ENCODE measurements at regions not wholly inside any gene's neighbourhood (a gene's known extent, or its start where the extent isn't known, plus 50 kb on each side); places are given as distances from the start of the nearest gene placed in this dataset.
A peak's percentile ranks its signal among the peaks of the same experiment; 100 is the strongest.
"Not testable (repeated sequence)": the region's sequence is repeated elsewhere in the genome, so short reads cannot be mapped to it uniquely, and the experiment has no call there.

DNA sequence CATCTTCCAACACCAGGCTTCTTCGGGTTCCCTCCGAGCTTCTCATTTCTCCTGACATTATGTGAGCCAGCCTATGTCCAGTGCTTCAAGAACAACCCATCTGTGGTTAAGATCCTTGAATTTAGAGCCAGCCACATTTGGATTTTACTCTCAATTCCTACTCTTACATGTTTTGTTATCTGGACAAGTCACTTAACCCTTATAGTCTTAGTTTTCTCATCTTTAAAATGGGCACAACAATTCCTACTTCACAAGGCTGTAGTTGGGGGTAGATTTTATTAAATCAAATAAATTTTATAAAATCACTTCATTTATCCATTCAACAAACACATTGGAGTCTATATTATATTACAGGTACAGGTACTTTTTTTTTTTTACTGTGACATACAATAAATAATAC, 105.5 kb upstream of the SLC38A2 start:
- DNase-seq (ENCODE audit: low spot score in 2 of 2) (no peak), ATAC-seq (replicated peaks; ENCODE audit: extremely low read depth, poor library complexity, severe bottlenecking) (no peak)
- Mint-ChIP-seq H3K9me3 (no peaks in the 10 kb centered on the region), H3K4me1 (no peaks in the 10 kb centered on the region), H3K4me3 (no peak overlapping the region), H3K27ac (ENCODE audit: low read depth) (no peak overlapping the region), H3K36me3 (ENCODE audit: insufficient read depth) (no peaks in the 10 kb centered on the region), H3K27me3 (no peaks in the 10 kb centered on the region)

DNA sequence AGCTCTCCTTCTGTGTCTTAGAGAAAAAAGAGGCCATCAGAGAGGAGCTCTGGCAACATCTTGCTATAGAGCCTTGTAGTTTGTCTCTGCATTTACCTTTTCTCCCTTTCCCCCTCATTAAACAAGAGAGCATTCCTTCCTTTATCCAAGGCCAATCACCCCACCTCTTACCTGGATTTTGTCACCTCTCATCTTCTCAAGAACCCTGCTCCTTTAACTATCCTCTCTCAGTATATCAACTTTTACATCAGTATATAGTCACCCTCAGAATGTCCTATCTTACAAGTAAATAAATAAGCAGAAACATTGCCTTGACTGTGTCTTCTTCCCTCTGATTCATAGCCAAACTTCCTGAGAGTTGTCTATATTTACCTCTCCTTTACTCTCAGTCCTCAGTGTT, 105.0 kb upstream of the SLC38A2 start:
- no peak for DNase-seq (ENCODE audit: low spot score in 2 of 2)
- Mint-ChIP-seq H3K9me3 (no peaks in the 10 kb centered on the region), H3K36me3 (ENCODE audit: insufficient read depth) (no peaks in the 10 kb centered on the region), H3K27ac (ENCODE audit: low read depth) (no peak overlapping the region), H3K4me3 (no peak overlapping the region), H3K4me1 (no peaks in the 10 kb centered on the region), H3K27me3 (no peaks in the 10 kb centered on the region)
- ATAC-seq (replicated peaks; ENCODE audit: extremely low read depth, poor library complexity, severe bottlenecking): no peak

DNA sequence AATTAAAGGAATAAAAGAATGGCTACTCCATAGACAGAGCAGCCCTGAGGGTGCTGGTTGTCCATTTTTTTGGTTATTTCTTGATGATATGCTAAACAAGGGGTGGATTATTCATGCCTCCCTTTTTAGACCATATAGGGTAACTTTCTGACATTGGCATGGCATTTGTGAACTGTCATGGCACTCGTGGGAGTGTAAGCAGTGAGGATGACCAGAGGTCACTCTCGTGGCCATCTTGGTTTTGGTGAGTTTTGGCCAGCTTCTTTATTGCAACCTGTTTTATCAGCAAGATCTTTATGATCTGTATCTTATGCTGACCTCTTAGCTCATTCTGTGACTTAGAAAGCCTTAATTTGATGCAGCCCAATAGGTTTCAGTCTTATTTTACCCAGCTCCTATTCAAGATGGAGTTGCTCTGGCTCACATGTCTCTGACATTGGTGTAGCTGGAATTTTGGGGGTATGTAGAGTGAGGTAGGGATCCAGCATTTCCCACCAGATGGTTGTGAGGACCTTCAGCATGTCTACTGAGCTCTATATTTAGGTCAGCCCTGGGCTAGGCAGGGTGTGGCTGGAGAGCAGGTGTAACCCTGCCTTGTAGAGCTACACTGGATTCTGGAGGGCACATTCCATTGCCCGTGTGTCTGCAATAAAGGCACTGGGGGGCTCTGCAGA, 103.5 kb upstream of the SLC38A2 start:
- DNase-seq (ENCODE audit: low spot score in 2 of 2): no peak
- ATAC-seq (replicated peaks; ENCODE audit: extremely low read depth, poor library complexity, severe bottlenecking): no peak
- Mint-ChIP-seq H3K4me3 (no peak overlapping the region), H3K27ac (ENCODE audit: low read depth) (no peak overlapping the region), H3K9me3 (no peaks in the 10 kb centered on the region), H3K27me3 (no peaks in the 10 kb centered on the region), H3K36me3 (ENCODE audit: insufficient read depth) (no peaks in the 10 kb centered on the region), H3K4me1 (peaks cover 3% of the 10 kb centered on the region)

- DNase-seq (ENCODE audit: low spot score in 2 of 2); H3K4me3 Mint-ChIP-seq; H3K36me3 Mint-ChIP-seq (ENCODE audit: insufficient read depth); H3K27me3 Mint-ChIP-seq; ATAC-seq (replicated peaks; ENCODE audit: extremely low read depth, poor library complexity, severe bottlenecking); H3K27ac Mint-ChIP-seq (ENCODE audit: low read depth); H3K9me3 Mint-ChIP-seq: not testable (repeated sequence)
- H3K4me1 Mint-ChIP-seq: peaks cover 16% of the 10 kb centered on the region
Observed at GRCh38 chr12:46474385-46474784, 101.8 kb upstream of the SLC38A2 start.

DNA sequence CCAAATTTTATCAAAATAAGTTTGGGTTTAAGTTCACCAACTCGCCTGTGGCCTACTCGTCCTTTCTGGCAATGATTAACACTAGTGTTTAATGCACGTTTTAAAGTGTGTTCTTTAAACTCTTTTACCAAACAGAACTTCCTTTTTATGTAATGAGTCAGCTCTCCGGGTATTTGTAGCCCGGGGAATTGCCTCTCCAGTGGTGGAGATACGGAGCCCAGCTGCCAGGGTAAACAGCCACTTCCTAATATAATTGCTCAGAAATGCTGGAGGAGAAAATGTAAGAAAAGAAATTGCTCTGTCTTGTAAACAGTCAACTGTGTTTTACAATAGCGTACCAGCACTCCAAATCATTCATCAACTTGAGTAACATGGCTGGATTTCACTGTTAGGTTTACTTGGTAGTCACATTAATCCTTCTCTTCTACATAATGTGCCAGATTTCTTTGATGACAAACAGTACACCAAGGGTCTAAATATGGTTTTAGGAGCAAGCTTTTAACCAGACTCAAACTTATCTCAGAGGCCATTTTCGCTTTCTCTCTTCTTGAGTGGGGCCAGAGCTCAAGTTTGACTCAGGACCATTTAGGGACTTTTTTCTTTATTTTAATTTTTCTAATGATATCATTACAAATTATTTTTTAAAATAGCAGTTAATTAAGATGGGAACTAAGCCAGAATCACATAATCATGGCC, 101.2 kb upstream of the SLC38A2 start:
- Mint-ChIP-seq H3K9me3 (no peaks in the 10 kb centered on the region), H3K27me3 (no peaks in the 10 kb centered on the region)
- ATAC-seq (replicated peaks; ENCODE audit: extremely low read depth, poor library complexity, severe bottlenecking): no peak

GRCh38 chr12:46472893-46473633, 100.5 kb upstream of the SLC38A2 start:
- H3K27ac Mint-ChIP-seq (ENCODE audit: low read depth): no peak overlapping the region
- ATAC-seq (replicated peaks; ENCODE audit: extremely low read depth, poor library complexity, severe bottlenecking): no peak
- H3K4me3 Mint-ChIP-seq: no peak overlapping the region
- H3K27me3 Mint-ChIP-seq: no peaks in the 10 kb centered on the region
- no peak for DNase-seq (ENCODE audit: low spot score in 2 of 2)
- H3K9me3 Mint-ChIP-seq: no peaks in the 10 kb centered on the region
- no peaks in the 10 kb centered on the region for H3K36me3 Mint-ChIP-seq (ENCODE audit: insufficient read depth)
- peaks cover 16% of the 10 kb centered on the region for H3K4me1 Mint-ChIP-seq

More for the DNA sequence above, 101.2 kb upstream of the SLC38A2 start:
- Mint-ChIP-seq H3K4me1 (peaks cover 16% of the 10 kb centered on the region), H3K27ac (ENCODE audit: low read depth) (no peak overlapping the region), H3K4me3 (no peak overlapping the region), H3K36me3 (ENCODE audit: insufficient read depth) (no peaks in the 10 kb centered on the region)
- DNase-seq (ENCODE audit: low spot score in 2 of 2): no peak

GRCh38 chr12:46472144-46472705, 99.7 kb upstream of the SLC38A2 start:
- DNase-seq (ENCODE audit: low spot score in 2 of 2) (no peak), ATAC-seq (replicated peaks; ENCODE audit: extremely low read depth, poor library complexity, severe bottlenecking) (no peak)
- no peaks in the 10 kb centered on the region for H3K9me3 Mint-ChIP-seq
- no peak overlapping the region for H3K27ac Mint-ChIP-seq (ENCODE audit: low read depth)
- no peaks in the 10 kb centered on the region for H3K27me3 Mint-ChIP-seq
- H3K4me3 Mint-ChIP-seq: no peak overlapping the region
- H3K4me1 Mint-ChIP-seq: peaks cover 16% of the 10 kb centered on the region
- no peaks in the 10 kb centered on the region for H3K36me3 Mint-ChIP-seq (ENCODE audit: insufficient read depth)

GRCh38 chr12:46471404-46471803, 98.8 kb upstream of the SLC38A2 start:
- no peak overlapping the region for H3K27ac Mint-ChIP-seq (ENCODE audit: low read depth)
- no peaks in the 10 kb centered on the region for H3K27me3 Mint-ChIP-seq
- ATAC-seq (replicated peaks; ENCODE audit: extremely low read depth, poor library complexity, severe bottlenecking) (no peak), DNase-seq (ENCODE audit: low spot score in 2 of 2) (no peak)
- H3K4me1 Mint-ChIP-seq: peaks cover 20% of the 10 kb centered on the region
- no peaks in the 10 kb centered on the region for H3K36me3 Mint-ChIP-seq (ENCODE audit: insufficient read depth)
- no peak overlapping the region for H3K4me3 Mint-ChIP-seq
- no peaks in the 10 kb centered on the region for H3K9me3 Mint-ChIP-seq

DNA sequence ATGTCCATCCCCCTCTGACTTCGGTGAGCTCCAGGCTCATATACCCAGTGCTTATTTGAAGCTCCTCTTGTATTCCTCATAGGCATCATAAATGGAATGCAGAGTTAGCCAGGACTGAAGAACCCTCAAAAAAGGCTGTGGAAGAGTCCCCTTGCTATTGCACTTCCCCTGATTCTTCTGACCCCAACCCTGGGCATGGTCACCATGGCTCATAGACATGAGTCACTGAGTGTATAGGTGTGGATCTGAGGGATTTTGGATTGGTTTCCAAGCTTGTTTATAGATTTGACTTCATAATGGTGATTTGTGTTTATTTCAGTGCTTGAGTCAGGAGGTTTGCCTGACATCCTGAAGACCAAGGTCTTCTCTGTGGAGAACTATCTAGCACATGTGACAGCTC, 98.4 kb upstream of the SLC38A2 start:
- ATAC-seq (replicated peaks; ENCODE audit: extremely low read depth, poor library complexity, severe bottlenecking) (no peak), DNase-seq (ENCODE audit: low spot score in 2 of 2) (no peak)
- no peak overlapping the region for H3K4me3 Mint-ChIP-seq
- H3K4me1 Mint-ChIP-seq: peaks cover 20% of the 10 kb centered on the region
- H3K9me3 Mint-ChIP-seq: no peaks in the 10 kb centered on the region
- no peak overlapping the region for H3K27ac Mint-ChIP-seq (ENCODE audit: low read depth)
- no peaks in the 10 kb centered on the region for H3K36me3 Mint-ChIP-seq (ENCODE audit: insufficient read depth)
- no peaks in the 10 kb centered on the region for H3K27me3 Mint-ChIP-seq

DNA sequence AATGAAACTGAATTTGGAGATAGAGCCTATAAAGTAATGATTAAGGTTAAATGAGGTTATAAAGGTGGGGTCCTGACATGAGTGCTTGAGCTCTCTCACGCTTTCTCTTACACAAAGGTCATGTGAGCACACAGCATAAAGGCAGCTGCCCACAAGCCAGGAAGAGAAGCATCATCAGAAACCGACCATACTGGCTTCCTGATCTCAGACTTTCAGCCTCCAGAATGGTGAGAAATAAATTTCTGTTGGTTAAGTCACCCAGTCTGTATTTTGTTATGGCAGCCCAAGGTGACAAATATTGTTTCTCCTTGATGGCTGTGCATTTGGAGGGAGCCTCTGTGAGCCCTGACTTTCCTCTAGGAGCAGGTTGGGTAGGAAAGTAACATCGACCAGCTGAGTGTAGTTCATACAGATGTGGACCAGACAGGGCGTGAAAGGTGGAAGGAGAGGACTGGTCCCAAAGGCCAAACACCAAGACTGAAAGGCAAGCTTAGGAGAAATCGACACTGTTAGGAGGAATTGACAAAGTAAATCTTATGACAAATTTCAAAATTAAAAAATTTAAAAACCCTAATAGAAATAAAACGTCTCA, 97.6 kb upstream of the SLC38A2 start:
- H3K27ac Mint-ChIP-seq (ENCODE audit: low read depth): peak overlapping the region; percentile 14
- peak; percentile 81 for ATAC-seq (replicated peaks; ENCODE audit: extremely low read depth, poor library complexity, severe bottlenecking)

DNA sequence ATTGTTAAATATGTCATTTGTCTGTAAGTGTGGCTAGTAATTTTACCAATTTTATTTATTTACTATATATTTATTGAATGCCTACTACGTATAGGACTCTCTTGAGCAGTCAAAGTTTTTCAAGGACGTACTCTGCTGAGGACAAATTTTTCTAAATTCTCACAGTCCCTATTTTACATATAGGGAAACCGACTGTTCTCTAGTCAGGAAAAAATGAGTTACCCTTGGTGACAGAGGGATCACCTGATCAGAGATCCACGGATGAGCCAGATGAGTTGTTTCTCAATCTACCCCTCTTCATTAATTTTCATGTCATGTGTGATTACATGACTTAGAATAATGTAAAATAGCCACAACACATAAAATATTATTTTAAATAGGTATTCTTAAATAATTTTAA, 96.2 kb upstream of the SLC38A2 start:
- ATAC-seq (replicated peaks; ENCODE audit: extremely low read depth, poor library complexity, severe bottlenecking) (no peak), DNase-seq (ENCODE audit: low spot score in 2 of 2) (no peak)
- H3K36me3 Mint-ChIP-seq (ENCODE audit: insufficient read depth): no peaks in the 10 kb centered on the region
- H3K4me1 Mint-ChIP-seq: peaks cover 20% of the 10 kb centered on the region
- H3K27ac Mint-ChIP-seq (ENCODE audit: low read depth): no peak overlapping the region
- H3K27me3 Mint-ChIP-seq: no peaks in the 10 kb centered on the region
- H3K4me3 Mint-ChIP-seq: no peak overlapping the region
- no peaks in the 10 kb centered on the region for H3K9me3 Mint-ChIP-seq

More for the DNA sequence above, 97.6 kb upstream of the SLC38A2 start:
- no peak for DNase-seq (ENCODE audit: low spot score in 2 of 2)
- Mint-ChIP-seq H3K36me3 (ENCODE audit: insufficient read depth) (no peaks in the 10 kb centered on the region), H3K9me3 (no peaks in the 10 kb centered on the region), H3K27me3 (no peaks in the 10 kb centered on the region), H3K4me3 (peak overlapping the region; percentile 31), H3K4me1 (peaks cover 20% of the 10 kb centered on the region)

- peaks cover 20% of the 10 kb centered on the region for H3K4me1 Mint-ChIP-seq
- no peak overlapping the region for H3K27ac Mint-ChIP-seq (ENCODE audit: low read depth)
- ATAC-seq (replicated peaks; ENCODE audit: extremely low read depth, poor library complexity, severe bottlenecking) (no peak), DNase-seq (ENCODE audit: low spot score in 2 of 2) (no peak)
- H3K27me3 Mint-ChIP-seq: no peaks in the 10 kb centered on the region
- no peaks in the 10 kb centered on the region for H3K36me3 Mint-ChIP-seq (ENCODE audit: insufficient read depth)
- H3K4me3 Mint-ChIP-seq: no peak overlapping the region
- no peaks in the 10 kb centered on the region for H3K9me3 Mint-ChIP-seq
Observed at GRCh38 chr12:46468160-46468559, 95.6 kb upstream of the SLC38A2 start.

Measured in central memory CD8-positive, alpha-beta T cell (primary cell).